Activated CD8-positive, alpha-beta T cell treated with anti-CD3 and anti-CD28 coated beads, Interleukin-2, amount 10 ng/mL, durations not matched to agents 7 days and 5 days (primary cell): ENCODE measurements at regions not wholly inside any gene's neighbourhood (a gene's known extent, or its start where the extent isn't known, plus 50 kb on each side); places are given as distances from the start of the nearest gene placed in this dataset.

Experiments
- ATAC-seq: fragments of 150-1000 bp; cut with Tn5 transposase; one replicate; pipeline ENCODE4 v1.10.0; 2021; ENCODE audit warnings: moderate library complexity
- CTCF ChIA-PET: fragments of 350-600 bp; sonication (Branson Sonifier 250); formaldehyde crosslinking; loops from one replicate; lab custom pipeline; 2021; ENCODE audit warnings: antibody characterized with exemption; lab: Charles Lee
- POLR2A ChIA-PET: fragments of 350-600 bp; sonication (Branson Sonifier 250); formaldehyde crosslinking; loops from one replicate; lab custom pipeline; 2021; ENCODE audit warnings: antibody characterized with exemption; lab: Charles Lee
- DNase-seq: peaks from one replicate; pipeline ENCODE4 v3.0.0-alpha.2; 2020
- H3K27ac Mint-ChIP-seq: one replicate; pipeline ENCODE4 v1.8.0; 2021; ENCODE audit warnings: mild to moderate bottlenecking, mixed read lengths
- H3K27me3 Mint-ChIP-seq: one replicate; pipeline ENCODE4 v1.8.0; 2021; ENCODE audit warnings: low read depth, mixed read lengths
- H3K36me3 Mint-ChIP-seq: one replicate; pipeline ENCODE4 v1.8.0; 2021; ENCODE audit warnings: low read depth, mixed read lengths
- H3K4me1 Mint-ChIP-seq: one replicate; pipeline ENCODE4 v1.8.0; 2021; ENCODE audit warnings: low read depth, mixed read lengths
- H3K4me3 Mint-ChIP-seq: one replicate; pipeline ENCODE4 v1.8.0; 2021; ENCODE audit warnings: mild to moderate bottlenecking, mixed read lengths
- H3K9me3 Mint-ChIP-seq: one replicate; pipeline ENCODE4 v1.8.0; 2022; ENCODE audit warnings: mixed read lengths; ENCODE audit not compliant: insufficient read depth

GRCh38 chr12:105706973-105707334 lies 376.5 kb downstream of the C12orf75 start:
- ChIA-PET POLR2A (no interaction called here), CTCF (interaction anchor here (1.2 kb wide), 1 partner anchor 429 kb away, joined by 3 read pairs; no protein-coding TSS in a partner anchor)
- Mint-ChIP-seq H3K4me1 (no peaks in the 10 kb centered on the region), H3K27ac (no peak overlapping the region), H3K4me3 (no peak overlapping the region), H3K9me3 (no peaks in the 10 kb centered on the region), H3K27me3 (no peaks in the 10 kb centered on the region), H3K36me3 (no peaks in the 10 kb centered on the region)
- no peak for DNase-seq
- no peak for ATAC-seq

GRCh38 chr12:105713606-105714305 lies 383.3 kb downstream of the C12orf75 start:
- Mint-ChIP-seq H3K4me3 (no peak overlapping the region), H3K4me1 (no peaks in the 10 kb centered on the region), H3K9me3 (no peaks in the 10 kb centered on the region), H3K27me3 (peaks cover 4% of the 10 kb centered on the region), H3K27ac (no peak overlapping the region), H3K36me3 (no peaks in the 10 kb centered on the region)
- POLR2A ChIA-PET, result no interaction called here
- ATAC-seq (no peak), DNase-seq (no peak)
- CTCF ChIA-PET, result interaction anchor here (1.1 kb wide), 1 partner anchor 423 kb away, joined by 3 read pairs; no protein-coding TSS in a partner anchor

GRCh38 chr12:105716621-105717020 lies 386.1 kb downstream of the C12orf75 start:
- Mint-ChIP-seq H3K9me3 (no peaks in the 10 kb centered on the region), H3K27me3 (peaks cover 4% of the 10 kb centered on the region), H3K4me1 (no peaks in the 10 kb centered on the region), H3K27ac (no peak overlapping the region), H3K36me3 (no peaks in the 10 kb centered on the region), H3K4me3 (no peak overlapping the region)
- ATAC-seq, result no peak
- DNase-seq, result no peak
- POLR2A ChIA-PET, result no interaction called here
- CTCF ChIA-PET, result no interaction called here

- Mint-ChIP-seq H3K27ac (no peak overlapping the region), H3K4me3 (no peak overlapping the region), H3K36me3 (no peaks in the 10 kb centered on the region), H3K4me1 (no peaks in the 10 kb centered on the region), H3K9me3 (no peaks in the 10 kb centered on the region), H3K27me3 (peaks cover 4% of the 10 kb centered on the region)
- CTCF ChIA-PET, result no interaction called here
- DNase-seq, result no peak
- POLR2A ChIA-PET, result no interaction called here
- ATAC-seq, result no peak
Measured at GRCh38 chr12:105721051-105721825, 390.7 kb downstream of the C12orf75 start.

- DNase-seq, result no peak
- Mint-ChIP-seq H3K27ac (no peak overlapping the region), H3K4me3 (no peak overlapping the region), H3K4me1 (no peaks in the 10 kb centered on the region), H3K36me3 (no peaks in the 10 kb centered on the region), H3K27me3 (peaks cover 4% of the 10 kb centered on the region), H3K9me3 (no peaks in the 10 kb centered on the region)
- POLR2A ChIA-PET, result no interaction called here
- CTCF ChIA-PET, result no interaction called here
- no peak for ATAC-seq
Measured at GRCh38 chr12:105721891-105722290, 391.4 kb downstream of the C12orf75 start.

- no peak for DNase-seq
- no peaks in the 10 kb centered on the region for H3K9me3 Mint-ChIP-seq
- ATAC-seq, result no peak
- ChIA-PET POLR2A (no interaction called here), CTCF (no interaction called here)
- no peak overlapping the region for H3K4me3 Mint-ChIP-seq
- no peaks in the 10 kb centered on the region for H3K36me3 Mint-ChIP-seq
- H3K4me1 Mint-ChIP-seq, result no peaks in the 10 kb centered on the region
- H3K27me3 Mint-ChIP-seq, result peaks cover 4% of the 10 kb centered on the region
- H3K27ac Mint-ChIP-seq, result no peak overlapping the region
Measured at GRCh38 chr12:105723066-105723465, 392.6 kb downstream of the C12orf75 start.

GRCh38 chr12:105723494-105723893 lies 393.0 kb downstream of the C12orf75 start:
- Mint-ChIP-seq H3K4me3 (no peak overlapping the region), H3K36me3 (no peaks in the 10 kb centered on the region), H3K4me1 (no peaks in the 10 kb centered on the region), H3K27me3 (peaks cover 6% of the 10 kb centered on the region), H3K9me3 (no peaks in the 10 kb centered on the region), H3K27ac (no peak overlapping the region)
- ATAC-seq, result no peak
- POLR2A ChIA-PET, result no interaction called here
- CTCF ChIA-PET, result no interaction called here
- no peak for DNase-seq

GRCh38 chr12:105724641-105725040 lies 394.1 kb downstream of the C12orf75 start:
- H3K4me1 Mint-ChIP-seq, result no peaks in the 10 kb centered on the region
- H3K4me3 Mint-ChIP-seq, result no peak overlapping the region
- no peaks in the 10 kb centered on the region for H3K36me3 Mint-ChIP-seq
- peaks cover 6% of the 10 kb centered on the region for H3K27me3 Mint-ChIP-seq
- no peak for ATAC-seq
- no peak overlapping the region for H3K27ac Mint-ChIP-seq
- POLR2A ChIA-PET, result no interaction called here
- CTCF ChIA-PET, result no interaction called here
- no peaks in the 10 kb centered on the region for H3K9me3 Mint-ChIP-seq
- no peak for DNase-seq

GRCh38 chr12:105725054-105725453 lies 394.6 kb downstream of the C12orf75 start:
- POLR2A ChIA-PET, result no interaction called here
- DNase-seq (no peak), ATAC-seq (no peak)
- Mint-ChIP-seq H3K36me3 (no peaks in the 10 kb centered on the region), H3K4me1 (no peaks in the 10 kb centered on the region), H3K4me3 (no peak overlapping the region), H3K27ac (no peak overlapping the region), H3K27me3 (peaks cover 6% of the 10 kb centered on the region), H3K9me3 (no peaks in the 10 kb centered on the region)
- CTCF ChIA-PET, result no interaction called here

- H3K36me3 Mint-ChIP-seq, result no peaks in the 10 kb centered on the region
- no peak overlapping the region for H3K4me3 Mint-ChIP-seq
- H3K27me3 Mint-ChIP-seq, result peaks cover 8% of the 10 kb centered on the region
- ChIA-PET CTCF (no interaction called here), POLR2A (no interaction called here)
- H3K27ac Mint-ChIP-seq, result no peak overlapping the region
- H3K4me1 Mint-ChIP-seq, result no peaks in the 10 kb centered on the region
- ATAC-seq, result no peak
- DNase-seq, result no peak
- no peaks in the 10 kb centered on the region for H3K9me3 Mint-ChIP-seq
Measured at GRCh38 chr12:105729181-105729771, 398.8 kb downstream of the C12orf75 start.

- Mint-ChIP-seq H3K9me3 (no peaks in the 10 kb centered on the region), H3K36me3 (no peaks in the 10 kb centered on the region), H3K4me1 (no peaks in the 10 kb centered on the region), H3K27me3 (peaks cover 8% of the 10 kb centered on the region), H3K4me3 (no peak overlapping the region), H3K27ac (no peak overlapping the region)
- CTCF ChIA-PET, result no interaction called here
- no peak for DNase-seq
- POLR2A ChIA-PET, result no interaction called here
- ATAC-seq, result no peak
Measured at GRCh38 chr12:105729926-105730325, 399.4 kb downstream of the C12orf75 start.

- ChIA-PET POLR2A (no interaction called here), CTCF (interaction anchor here (0.9 kb wide), 1 partner anchor 29 kb away, joined by 3 read pairs; no protein-coding TSS in a partner anchor)
- Mint-ChIP-seq H3K9me3 (no peaks in the 10 kb centered on the region), H3K4me1 (no peaks in the 10 kb centered on the region), H3K27me3 (peaks cover 9% of the 10 kb centered on the region), H3K4me3 (no peak overlapping the region), H3K27ac (no peak overlapping the region), H3K36me3 (no peaks in the 10 kb centered on the region)
- no peak for DNase-seq
- ATAC-seq, result no peak
Measured at GRCh38 chr12:105733579-105733978, 403.1 kb downstream of the C12orf75 start.
